ENCODE measurements at regions not wholly inside any gene's neighbourhood (a gene's known extent, or its start where the extent isn't known, plus 50 kb on each side); places are given as distances from the start of the nearest gene placed in this dataset.

- TF ChIP-seq, protein P1, sequence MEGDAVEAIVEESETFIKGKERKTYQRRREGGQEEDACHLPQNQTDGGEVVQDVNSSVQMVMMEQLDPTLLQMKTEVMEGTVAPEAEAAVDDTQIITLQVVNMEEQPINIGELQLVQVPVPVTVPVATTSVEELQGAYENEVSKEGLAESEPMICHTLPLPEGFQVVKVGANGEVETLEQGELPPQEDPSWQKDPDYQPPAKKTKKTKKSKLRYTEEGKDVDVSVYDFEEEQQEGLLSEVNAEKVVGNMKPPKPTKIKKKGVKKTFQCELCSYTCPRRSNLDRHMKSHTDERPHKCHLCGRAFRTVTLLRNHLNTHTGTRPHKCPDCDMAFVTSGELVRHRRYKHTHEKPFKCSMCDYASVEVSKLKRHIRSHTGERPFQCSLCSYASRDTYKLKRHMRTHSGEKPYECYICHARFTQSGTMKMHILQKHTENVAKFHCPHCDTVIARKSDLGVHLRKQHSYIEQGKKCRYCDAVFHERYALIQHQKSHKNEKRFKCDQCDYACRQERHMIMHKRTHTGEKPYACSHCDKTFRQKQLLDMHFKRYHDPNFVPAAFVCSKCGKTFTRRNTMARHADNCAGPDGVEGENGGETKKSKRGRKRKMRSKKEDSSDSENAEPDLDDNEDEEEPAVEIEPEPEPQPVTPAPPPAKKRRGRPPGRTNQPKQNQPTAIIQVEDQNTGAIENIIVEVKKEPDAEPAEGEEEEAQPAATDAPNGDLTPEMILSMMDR (IDR thresholded peaks at IDR 0.05), result no peak
- no peak for TF ChIP-seq POLR2A (IDR thresholded peaks at IDR 0.05)
Measured at GRCh38 chrX:140393507-140393906, 111.4 kb downstream of the SOX3 start.

All from lower leg skin (tissue), 3 donors.